ENCODE measurements at regions not wholly inside any gene's neighbourhood (a gene's known extent, or its start where the extent isn't known, plus 50 kb on each side); places are given as distances from the start of the nearest gene placed in this dataset.
"Not testable (repeated sequence)": the region's sequence is repeated elsewhere in the genome, so short reads cannot be mapped to it uniquely, and the experiment has no call there.

GRCh38 chrX:109782994-109783700, 50.1 kb upstream of the ACSL4 start:
- ATAC-seq = no peak
- DNase-seq (ENCODE audit: missing footprints) = no peak
- intact Hi-C loops (cut with DNase I) = no loop called here

- DNase-seq (ENCODE audit: missing footprints) (no peak), ATAC-seq (no peak)
- intact Hi-C loops (cut with DNase I) = no loop called here
These were observed 50.6 kb upstream of the ACSL4 start for GRCh38 chrX:109783701-109784079.

- DNase-seq (ENCODE audit: missing footprints) = no peak
- no peak for ATAC-seq
- intact Hi-C loops (cut with DNase I) = no loop called here
These were observed 52.0 kb upstream of the ACSL4 start for GRCh38 chrX:109785053-109785452.

GRCh38 chrX:109790511-109790910, 57.5 kb upstream of the ACSL4 start:
- DNase-seq (ENCODE audit: missing footprints); ATAC-seq; intact Hi-C loops (cut with DNase I): not testable (repeated sequence)

GRCh38 chrX:109793191-109793590, 60.1 kb upstream of the ACSL4 start:
- intact Hi-C loops (cut with DNase I) = no loop called here
- ATAC-seq = no peak
- DNase-seq (ENCODE audit: missing footprints) = no peak

GRCh38 chrX:109795682-109796081, 62.6 kb upstream of the ACSL4 start:
- ATAC-seq = no peak
- intact Hi-C loops (cut with DNase I) = no loop called here
- DNase-seq (ENCODE audit: missing footprints) = no peak

- ATAC-seq (no peak), DNase-seq (ENCODE audit: missing footprints) (no peak)
- intact Hi-C loops (cut with DNase I) = no loop called here
These were observed 64.4 kb upstream of the ACSL4 start for GRCh38 chrX:109797311-109797975.

GRCh38 chrX:109812236-109812635, 79.2 kb upstream of the ACSL4 start:
- no peak for ATAC-seq

GRCh38 chrX:109813236-109813635, 80.2 kb upstream of the ACSL4 start:
- no peak for DNase-seq (ENCODE audit: missing footprints)
- intact Hi-C loops (cut with DNase I) = no loop called here
- ATAC-seq = no peak

More at GRCh38 chrX:109812236-109812635, 79.2 kb upstream of the ACSL4 start:
- DNase-seq (ENCODE audit: missing footprints) = no peak
- intact Hi-C loops (cut with DNase I) = no loop called here

GRCh38 chrX:109818976-109819375, 85.9 kb upstream of the ACSL4 start:
- no peak for DNase-seq (ENCODE audit: missing footprints)
- intact Hi-C loops (cut with DNase I) = no loop called here
- ATAC-seq = no peak

- DNase-seq (ENCODE audit: missing footprints) = no peak
- no peak for ATAC-seq
- intact Hi-C loops (cut with DNase I) = no loop called here
These were observed 89.8 kb upstream of the ACSL4 start for GRCh38 chrX:109822861-109823260.

GRCh38 chrX:109826954-109827708, 94.1 kb upstream of the ACSL4 start:
- intact Hi-C loops (cut with DNase I) = no loop called here
- DNase-seq (ENCODE audit: missing footprints) = no peak
- no peak for ATAC-seq

GRCh38 chrX:109827772-109828171, 94.7 kb upstream of the ACSL4 start:
- intact Hi-C loops (cut with DNase I) = no loop called here
- no peak for ATAC-seq
- DNase-seq (ENCODE audit: missing footprints) = no peak

GRCh38 chrX:109830157-109830703, 97.2 kb upstream of the ACSL4 start:
- ATAC-seq (no peak), DNase-seq (ENCODE audit: missing footprints) (no peak)
- intact Hi-C loops (cut with DNase I) = no loop called here

GRCh38 chrX:109830704-109831206, 97.7 kb upstream of the ACSL4 start:
- intact Hi-C loops (cut with DNase I) = no loop called here
- ATAC-seq = no peak
- DNase-seq (ENCODE audit: missing footprints) = no peak

- ATAC-seq = no peak
- intact Hi-C loops (cut with DNase I) = no loop called here
- no peak for DNase-seq (ENCODE audit: missing footprints)
These were observed 98.4 kb upstream of the ACSL4 start for GRCh38 chrX:109831326-109831985.

- intact Hi-C loops (cut with DNase I) = no loop called here
- ATAC-seq (peak; percentile 82), DNase-seq (ENCODE audit: missing footprints) (no peak)
These were observed 106.9 kb upstream of the ACSL4 start for GRCh38 chrX:109839694-109840567.

- peak; percentile 91 for ATAC-seq
- intact Hi-C loops (cut with DNase I) = no loop called here
- DNase-seq (ENCODE audit: missing footprints) = no peak
These were observed 107.5 kb upstream of the ACSL4 start for GRCh38 chrX:109840585-109840984.
